ENCODE measurements at regions not wholly inside any gene's neighbourhood (a gene's known extent, or its start where the extent isn't known, plus 50 kb on each side); places are given as distances from the start of the nearest gene placed in this dataset.
"Not testable (repeated sequence)": the region's sequence is repeated elsewhere in the genome, so short reads cannot be mapped to it uniquely, and the experiment has no call there.

- DNase-seq: no peak
Measured at GRCh38 chr20:29427201-29428060, 1830.0 kb upstream of the DEFB115 start.

- no peak for DNase-seq
Measured at GRCh38 chr20:29430531-29430930, 1826.9 kb upstream of the DEFB115 start.

DNA sequence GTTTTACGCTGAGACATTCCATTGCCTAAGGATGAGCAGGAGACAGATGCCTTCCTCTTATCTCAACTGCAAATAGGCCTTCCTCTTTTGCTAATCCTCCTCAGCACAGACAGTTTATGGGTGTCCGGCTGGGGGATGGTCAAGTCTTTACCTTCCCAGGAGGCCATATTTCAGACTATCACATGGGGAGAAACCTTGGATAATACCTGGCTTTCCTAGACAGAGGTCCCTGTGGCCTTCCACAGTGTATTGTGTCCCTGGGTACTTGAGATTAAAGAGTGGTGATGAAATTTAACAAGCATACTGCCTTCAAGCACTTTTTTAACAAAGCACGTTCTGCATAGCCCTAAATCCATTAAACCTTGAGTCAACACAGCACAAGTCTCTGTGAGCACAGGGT, 1816.7 kb upstream of the DEFB115 start:
- not testable (repeated sequence) for DNase-seq

DNA sequence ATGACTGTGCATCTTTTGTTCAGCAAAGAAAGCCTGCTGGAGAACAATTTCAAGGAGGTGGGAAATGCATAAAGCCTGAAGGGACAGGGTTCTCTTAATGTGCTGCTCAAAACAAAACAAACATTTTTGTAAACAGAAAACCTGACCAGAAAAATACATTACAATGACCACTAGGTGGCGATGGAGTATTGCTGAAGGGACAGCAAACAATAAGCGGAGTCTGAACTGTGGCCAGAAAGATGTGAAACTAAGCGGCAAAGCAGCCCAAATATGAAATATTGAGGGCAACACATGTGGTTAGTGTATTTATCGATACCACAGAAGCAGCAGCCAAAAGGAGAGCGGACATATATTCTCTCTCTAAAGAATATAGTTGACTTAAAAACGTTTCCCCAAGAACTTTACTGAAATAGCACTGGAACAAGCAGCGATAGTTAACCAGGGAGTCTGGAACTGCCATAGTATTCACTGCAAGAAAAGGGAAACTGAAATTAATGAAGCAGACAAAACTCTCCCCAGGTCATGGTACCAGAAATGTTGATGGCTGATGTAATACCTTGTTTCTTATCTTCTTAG, 1814.2 kb upstream of the DEFB115 start:
- peak; percentile 1 for DNase-seq

- no peak for DNase-seq
Measured at GRCh38 chr20:29443819-29444218, 1813.6 kb upstream of the DEFB115 start.

- peak; percentile 69 for DNase-seq
Measured at GRCh38 chr20:29445050-29445907, 1812.2 kb upstream of the DEFB115 start.

DNA sequence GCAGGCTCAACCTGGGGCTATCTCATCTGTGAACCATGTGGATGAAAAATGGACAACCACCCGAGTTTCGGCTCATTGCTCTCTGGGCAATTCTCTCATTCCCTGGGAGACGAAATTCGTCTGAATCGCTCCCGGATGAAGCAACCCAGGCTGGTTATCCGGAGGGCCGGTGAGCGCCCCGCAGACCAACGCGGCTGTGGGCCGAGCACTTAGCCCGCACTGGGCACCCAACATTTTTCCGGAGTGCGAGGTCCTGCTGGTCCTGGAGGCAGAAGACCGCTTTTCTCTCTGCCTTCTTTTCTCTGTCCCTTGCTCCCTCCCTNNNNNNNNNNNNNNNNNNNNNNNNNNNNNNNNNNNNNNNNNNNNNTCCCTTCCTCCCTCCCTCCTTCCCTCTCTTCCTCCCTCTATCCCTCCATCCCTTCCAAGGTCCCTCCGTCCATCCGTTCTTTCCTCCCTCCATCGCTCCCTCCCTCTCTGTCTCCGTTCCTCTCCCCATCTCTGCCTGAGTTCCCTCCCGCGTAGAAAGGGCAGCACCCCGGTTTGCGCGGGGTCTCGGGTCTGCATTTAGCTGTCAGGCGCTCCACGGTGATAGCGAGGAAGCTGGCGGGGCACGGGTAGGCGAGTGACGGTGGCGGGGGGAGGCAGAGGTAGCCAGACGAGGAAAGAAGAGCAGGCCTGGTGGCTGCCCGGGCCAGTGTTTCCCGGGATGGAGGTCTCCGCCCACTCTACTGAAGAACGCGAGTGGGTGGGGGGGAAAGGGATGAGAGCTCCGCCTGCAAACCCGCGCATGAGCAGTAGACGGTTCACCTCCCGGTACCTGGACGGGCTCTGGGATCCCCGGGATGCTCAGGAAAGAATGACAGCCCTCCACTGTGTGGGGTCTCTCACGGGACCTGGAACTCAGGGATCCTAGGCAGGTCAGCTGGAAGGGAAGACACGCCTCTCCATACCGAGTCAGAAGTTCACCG, 1809.7 kb upstream of the DEFB115 start:
- not testable (repeated sequence) for DNase-seq

GRCh38 chr20:29448806-29449470, 1808.5 kb upstream of the DEFB115 start:
- DNase-seq: no peak

- DNase-seq: no peak
Measured at GRCh38 chr20:29452186-29452585, 1805.3 kb upstream of the DEFB115 start.

GRCh38 chr20:29456987-29457693, 1800.3 kb upstream of the DEFB115 start:
- not testable (repeated sequence) for DNase-seq

DNA sequence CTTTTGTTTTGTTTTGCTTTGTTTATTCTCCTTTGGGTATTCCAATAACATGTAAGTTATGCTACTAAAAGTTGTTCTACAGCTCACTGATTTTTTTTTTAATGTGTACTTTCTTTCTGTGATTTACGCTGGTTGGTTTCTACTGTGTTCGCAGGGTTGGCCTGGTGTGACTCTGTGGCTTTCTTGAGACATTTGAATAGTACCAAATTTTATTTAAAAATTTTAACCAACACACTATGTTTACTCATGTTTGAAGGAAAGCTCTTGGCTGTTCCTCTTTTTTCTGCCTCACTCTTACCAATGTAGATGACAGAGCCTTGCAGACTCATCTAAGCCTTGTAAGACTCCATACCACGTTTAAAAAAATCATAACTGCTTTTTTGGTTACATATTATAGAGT, 1784.9 kb upstream of the DEFB115 start:
- DNase-seq: no peak

GRCh38 chr20:29492840-29493239, 1764.6 kb upstream of the DEFB115 start:
- not testable (repeated sequence) for DNase-seq

DNA sequence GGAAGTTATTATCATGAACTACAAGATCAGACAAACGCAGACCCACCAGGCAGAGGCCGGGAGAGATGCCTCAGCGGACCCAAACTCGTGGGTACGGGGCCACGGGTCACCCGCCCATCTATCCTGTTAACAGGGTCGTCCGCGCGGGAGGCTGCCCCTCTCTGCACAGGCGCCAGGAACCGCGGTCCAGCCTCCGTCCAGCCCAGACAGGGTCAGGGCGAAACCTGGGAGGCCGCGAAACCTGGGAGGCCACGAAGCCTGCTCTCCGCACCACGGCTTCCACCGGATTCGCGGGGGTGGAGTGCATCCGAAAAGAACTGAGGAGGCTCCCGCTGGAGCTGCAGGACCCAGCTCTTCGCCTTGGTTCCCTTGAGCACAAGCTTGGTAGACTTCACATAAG, 1760.7 kb upstream of the DEFB115 start:
- not testable (repeated sequence) for DNase-seq

- DNase-seq: peak; percentile 3
Measured at GRCh38 chr20:29497261-29497671, 1760.2 kb upstream of the DEFB115 start.

GRCh38 chr20:29497684-29498083, 1759.8 kb upstream of the DEFB115 start:
- DNase-seq: not testable (repeated sequence)

DNA sequence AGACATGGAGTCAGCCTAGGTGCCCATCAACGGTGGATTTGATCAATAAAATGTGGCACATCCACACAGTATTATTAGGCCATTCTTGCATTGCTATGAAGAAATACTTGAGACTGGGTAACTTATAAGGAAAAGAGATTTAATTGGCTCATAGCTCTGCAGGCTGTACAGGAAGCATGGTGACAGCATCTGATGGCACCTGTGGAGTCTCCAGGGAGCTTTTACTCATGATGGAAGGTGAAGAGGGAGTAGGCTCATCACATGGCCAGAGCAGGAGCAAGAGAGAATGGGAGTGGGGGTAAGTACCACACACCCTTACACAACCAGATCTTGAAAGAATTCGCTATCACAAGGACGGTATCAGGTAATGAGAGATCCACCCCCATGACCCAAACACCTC, 1756.7 kb upstream of the DEFB115 start:
- not testable (repeated sequence) for DNase-seq

DNA sequence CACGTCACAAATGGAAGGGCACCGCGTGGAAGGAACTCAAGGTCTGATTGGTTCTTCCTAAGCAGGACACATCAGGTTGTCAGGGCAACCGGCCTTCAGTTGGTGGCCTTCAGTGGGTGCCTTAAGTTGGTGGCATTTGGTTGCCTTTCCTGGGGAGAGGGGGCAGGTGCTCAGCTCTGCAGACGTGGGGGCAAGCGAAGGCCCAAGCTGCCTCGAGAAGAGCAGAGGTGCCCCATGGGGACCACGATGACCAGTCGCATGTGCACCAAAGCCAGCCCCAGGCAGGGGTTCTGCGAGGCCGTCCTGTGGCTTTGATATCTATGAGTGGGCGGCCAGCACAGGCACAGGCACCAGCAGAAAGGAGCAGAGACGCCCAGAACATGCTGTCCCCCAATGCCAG, 1742.8 kb upstream of the DEFB115 start:
- DNase-seq: not testable (repeated sequence)

DNA sequence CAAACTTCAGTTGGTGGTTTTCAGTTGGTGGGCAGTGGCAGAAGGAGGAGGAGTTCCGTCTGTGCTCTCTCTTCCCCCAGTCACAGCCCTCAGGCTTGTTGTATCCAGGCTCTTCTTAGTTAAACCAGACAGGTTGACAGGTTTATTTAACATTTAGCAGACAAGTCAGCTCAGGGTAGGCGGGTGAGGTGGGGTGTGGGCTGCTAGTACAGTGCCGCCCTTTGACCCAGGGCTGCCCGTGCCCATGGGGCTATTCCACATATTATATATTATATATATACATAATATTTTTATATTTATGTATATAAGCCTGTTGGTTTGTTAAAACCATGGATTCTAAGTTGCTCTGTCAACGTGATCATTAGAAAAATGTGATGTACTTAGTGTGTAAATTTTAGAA, 1740.6 kb upstream of the DEFB115 start:
- not testable (repeated sequence) for DNase-seq

- not testable (repeated sequence) for DNase-seq
Measured at GRCh38 chr20:29519610-29520241, 1737.7 kb upstream of the DEFB115 start.

GRCh38 chr20:29533566-29534177, 1723.8 kb upstream of the DEFB115 start:
- not testable (repeated sequence) for DNase-seq
